HG03432 (cell line): ENCODE measurements at regions not wholly inside any gene's neighbourhood (a gene's known extent, or its start where the extent isn't known, plus 50 kb on each side); places are given as distances from the start of the nearest gene placed in this dataset.

Source experiments
- ATAC-seq: cut with Tn5 transposase; IDR thresholded peaks from one replicate; pipeline ENCODE4 v1.9.1; 2021; ENCODE audit warnings: mild to moderate bottlenecking, moderate library complexity; ENCODE audit not compliant: unreplicated experiment

DNA sequence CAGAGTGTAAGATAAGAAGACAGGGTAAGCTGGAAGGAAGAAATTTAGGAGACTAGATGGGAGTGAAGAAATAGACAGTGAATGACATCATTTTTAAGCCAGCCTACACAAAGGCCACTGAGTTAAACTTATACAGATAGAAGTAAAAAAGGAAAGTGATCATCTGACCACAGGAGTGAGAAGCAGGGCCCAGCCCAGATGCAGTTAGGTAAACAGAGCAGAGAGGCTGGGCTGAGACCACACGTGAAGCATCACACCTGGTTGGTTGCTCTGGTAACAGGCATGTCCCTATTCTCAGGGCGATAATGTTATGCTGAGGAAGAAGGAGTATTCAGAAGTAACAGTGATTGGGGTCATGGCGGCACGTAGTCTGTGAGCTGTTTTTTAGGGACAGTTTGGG lies 1079.4 kb downstream of the AACS start:
- no peak for ATAC-seq

DNA sequence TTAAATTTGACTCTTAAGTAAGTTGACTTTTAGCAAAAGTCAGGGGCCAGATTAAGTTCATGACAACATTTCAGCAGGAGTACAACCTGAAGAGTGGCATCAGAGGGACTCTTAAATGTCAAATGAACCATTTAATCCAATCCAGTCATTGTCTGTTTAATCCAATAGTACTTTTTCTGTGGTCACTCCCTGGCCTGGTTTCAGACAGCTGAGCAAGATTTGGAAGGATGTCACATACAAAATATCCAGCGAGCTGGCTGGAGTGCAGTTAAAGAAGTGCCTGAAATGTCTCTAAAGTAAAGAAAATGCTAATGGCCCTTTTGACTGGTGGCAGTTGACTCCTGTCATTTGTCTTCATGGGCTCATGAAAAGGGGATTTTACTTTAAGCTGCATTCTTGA lies 1082.1 kb downstream of the AACS start:
- no peak for ATAC-seq

DNA sequence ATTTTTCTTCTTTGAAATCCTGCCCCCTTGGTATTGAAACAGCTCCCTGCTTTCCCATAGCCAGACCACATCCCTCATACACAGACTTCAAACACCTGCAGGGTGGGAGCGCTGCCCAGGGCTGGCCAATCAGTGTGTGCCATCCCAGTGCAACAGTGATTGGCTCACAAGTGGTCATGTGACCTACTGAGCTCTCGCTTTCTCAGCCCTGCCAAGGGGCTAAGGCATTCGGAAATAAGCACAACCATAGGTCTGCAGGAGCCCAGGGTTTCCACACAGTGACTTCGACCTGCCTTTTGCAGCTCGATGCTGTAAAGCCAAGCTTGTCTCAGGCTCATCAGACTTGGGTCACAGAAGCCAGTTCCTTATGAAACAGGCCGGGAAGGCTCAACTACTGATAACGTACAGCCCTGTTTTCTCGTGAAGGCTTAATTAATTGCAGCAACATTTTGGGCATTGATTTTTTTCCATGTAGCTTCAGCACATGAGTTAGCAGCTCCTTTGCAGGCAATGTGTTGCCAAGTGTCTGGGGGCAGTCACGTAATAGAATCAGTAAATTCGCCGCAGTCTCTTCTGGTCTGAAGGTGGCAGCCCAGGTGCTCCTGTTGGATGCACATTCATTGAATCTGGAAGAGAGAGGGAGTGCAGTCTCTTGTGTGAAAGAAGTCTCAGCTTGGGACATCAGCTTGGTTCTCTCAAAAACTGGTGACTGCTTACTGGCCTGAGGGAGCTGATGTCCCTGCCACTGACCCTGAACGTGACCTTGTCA lies 1091.8 kb downstream of the AACS start:
- no peak for ATAC-seq

DNA sequence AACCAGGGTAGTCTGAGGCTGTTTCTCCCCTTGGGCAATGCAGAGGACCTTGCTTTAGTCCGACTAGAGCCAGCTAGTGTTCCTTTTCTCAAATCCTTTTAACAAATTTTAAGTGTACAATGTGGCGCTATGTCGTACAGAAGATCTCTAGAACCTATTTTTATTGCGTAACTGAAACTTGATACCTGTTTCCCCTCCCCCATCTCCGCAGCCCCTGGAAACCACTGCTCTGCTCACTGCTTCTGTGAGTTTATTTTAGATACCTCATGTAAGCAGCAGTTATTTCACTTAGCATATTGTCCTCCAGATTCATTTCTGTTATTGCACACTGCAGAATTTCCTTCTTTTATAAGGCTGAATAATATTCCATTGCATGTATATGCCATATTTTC lies 1092.3 kb downstream of the AACS start:
- no peak for ATAC-seq

GRCh38 chr12:126159139-126159538 lies 1093.9 kb downstream of the AACS start:
- no peak for ATAC-seq

- no peak for ATAC-seq
Observed at GRCh38 chr12:126160912-126161311, 1095.7 kb downstream of the AACS start.

DNA sequence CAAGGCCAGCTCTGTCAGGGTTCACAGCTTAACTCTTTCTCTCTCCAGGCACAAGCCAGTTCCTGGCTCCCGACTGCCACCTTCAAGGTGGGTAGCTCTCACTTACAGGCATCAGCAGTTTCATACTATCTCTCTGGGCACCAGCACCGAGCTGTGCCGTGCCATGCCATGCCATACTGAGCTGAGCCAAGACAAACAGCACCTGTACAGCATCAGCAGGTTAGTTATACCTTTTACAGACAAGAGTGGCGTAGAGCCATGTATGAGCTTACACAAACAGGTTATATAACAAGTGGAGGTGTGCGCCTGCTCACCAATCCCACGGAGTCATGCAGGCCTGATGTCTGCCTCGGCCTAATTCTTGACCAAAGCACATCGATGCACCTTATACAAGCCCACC lies 1098.7 kb downstream of the AACS start:
- no peak for ATAC-seq

DNA sequence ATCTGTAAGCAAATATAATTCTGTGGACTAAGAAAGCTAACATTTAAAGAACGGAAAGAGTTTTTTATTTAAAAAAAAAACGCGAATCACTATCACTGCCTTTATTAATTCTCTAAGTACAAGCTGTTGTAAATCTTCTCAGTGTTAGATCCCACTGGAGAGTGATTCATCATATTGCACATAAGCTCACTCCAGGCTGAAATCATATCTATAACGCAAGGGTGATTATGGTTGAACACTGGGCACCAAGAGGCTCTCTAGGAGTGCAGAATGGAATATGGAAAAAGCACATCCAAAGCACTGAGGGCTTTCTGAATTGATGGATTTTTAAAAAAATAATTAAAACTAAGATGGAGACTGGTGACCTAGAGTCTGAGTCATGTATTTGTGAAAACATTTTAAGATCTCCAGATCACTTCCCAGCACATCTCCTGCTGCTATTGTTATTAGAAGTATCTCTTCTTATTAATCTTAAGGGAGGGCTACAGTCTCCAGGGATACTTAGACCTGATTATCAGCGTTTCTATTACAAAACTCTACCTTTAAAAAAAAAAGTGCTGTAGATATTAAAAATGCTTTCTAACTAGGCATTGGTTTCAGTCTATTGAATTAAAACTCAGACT lies 1106.8 kb downstream of the AACS start:
- no peak for ATAC-seq

GRCh38 chr12:126182619-126183236 lies 1117.5 kb downstream of the AACS start:
- no peak for ATAC-seq

- no peak for ATAC-seq
Observed at GRCh38 chr12:126185025-126185424, 1119.8 kb downstream of the AACS start.

- ATAC-seq = no peak
Observed at GRCh38 chr12:126189856-126190255, 1124.6 kb downstream of the AACS start.

DNA sequence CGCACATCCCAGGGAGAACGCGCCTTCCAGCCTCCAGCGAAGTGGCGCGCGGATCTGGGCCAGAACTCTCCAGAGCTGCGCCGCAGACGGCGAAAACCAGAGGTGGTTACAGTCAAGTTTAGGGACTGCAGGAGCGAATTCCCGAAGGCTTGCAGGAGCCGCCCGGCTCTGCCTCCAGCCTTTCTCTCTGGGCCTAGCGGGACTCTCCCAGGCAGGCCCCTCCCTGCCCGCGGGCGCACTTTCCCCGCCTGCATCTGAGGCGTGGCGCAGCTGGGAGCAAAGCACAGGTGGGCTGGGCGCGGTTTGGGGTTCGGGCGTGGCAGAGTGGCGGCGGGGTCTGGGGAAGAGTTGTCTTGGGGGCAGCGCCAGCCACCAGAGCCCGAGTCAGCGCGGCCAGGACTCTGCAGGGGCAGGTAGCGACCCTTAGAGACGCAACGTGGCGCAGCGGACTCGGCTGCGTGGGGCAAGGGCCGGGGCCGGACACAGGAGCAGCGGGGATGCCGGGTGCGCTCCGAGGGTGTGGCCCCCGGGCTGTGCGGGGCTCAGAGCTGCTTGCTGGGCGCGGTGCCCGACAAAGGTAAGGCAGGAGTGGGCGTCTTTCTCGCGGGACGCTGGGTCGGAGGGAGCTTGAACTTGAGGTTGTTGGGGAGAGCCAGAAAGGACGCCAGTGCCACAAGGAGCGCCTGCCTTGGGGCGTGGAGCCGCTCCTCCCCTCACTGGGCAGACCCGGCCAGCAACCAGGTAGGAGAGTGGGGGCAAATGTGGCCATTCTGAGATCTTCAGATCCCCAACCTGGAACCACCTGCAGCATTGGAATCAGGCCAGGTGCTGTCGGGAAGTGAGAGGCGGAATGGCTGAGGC lies 1126.0 kb downstream of the AACS start:
- no peak for ATAC-seq

GRCh38 chr12:126191949-126192348 lies 1126.7 kb downstream of the AACS start:
- no peak for ATAC-seq

- ATAC-seq = no peak
Observed at GRCh38 chr12:126193190-126193589, 1128.0 kb downstream of the AACS start.

GRCh38 chr12:126196263-126196662 lies 1131.0 kb downstream of the AACS start:
- no peak for ATAC-seq

GRCh38 chr12:126198516-126198915 lies 1133.3 kb downstream of the AACS start:
- ATAC-seq = no peak

- no peak for ATAC-seq
Observed at GRCh38 chr12:126198966-126199692, 1133.9 kb downstream of the AACS start.

GRCh38 chr12:126201981-126202537 lies 1136.8 kb downstream of the AACS start:
- ATAC-seq = no peak

- no peak for ATAC-seq
Observed at GRCh38 chr12:126204326-126204725, 1139.1 kb downstream of the AACS start.

DNA sequence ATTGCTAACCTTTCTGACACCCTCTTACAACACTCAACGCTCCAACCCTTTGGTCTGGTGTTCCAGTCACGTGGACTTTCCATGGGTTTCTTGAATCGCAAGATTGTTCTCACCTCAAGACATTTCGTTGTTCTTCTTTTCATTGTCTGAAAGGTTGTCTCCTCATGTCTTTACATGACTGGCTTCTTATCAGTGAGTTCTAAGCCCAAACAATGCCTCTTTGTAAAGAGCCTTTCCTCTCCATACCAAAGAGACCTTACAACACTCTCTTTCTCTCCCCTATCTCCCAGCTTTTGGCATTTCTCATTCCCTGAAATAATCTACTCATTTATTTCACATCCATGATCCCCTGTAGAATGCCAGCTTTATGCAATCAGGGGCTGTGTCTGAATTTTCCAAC lies 1144.8 kb downstream of the AACS start:
- ATAC-seq = no peak
